Activated T-cell treated with anti-CD3 and anti-CD28 coated beads, Interleukin-2, amount 50 U/mL, for 48 hours (primary cell): ENCODE measurements at regions not wholly inside any gene's neighbourhood (a gene's known extent, or its start where the extent isn't known, plus 50 kb on each side); places are given as distances from the start of the nearest gene placed in this dataset.

ENCODE experiments used
- DNase-seq, 2 experiments: peaks; one replicate each; pipeline ENCODE4 v3.0.0-alpha.2; 2020

- no peak for DNase-seq
Observed at GRCh38 chr5:118016396-118016795, 972.0 kb downstream of the DTWD2 start.

- DNase-seq = no peak
Observed at GRCh38 chr5:118015511-118015910, 972.8 kb downstream of the DTWD2 start.

- no peak for DNase-seq
Observed at GRCh38 chr5:118009741-118010297, 978.5 kb downstream of the DTWD2 start.

- DNase-seq = no peak
Observed at GRCh38 chr5:118008779-118009178, 979.6 kb downstream of the DTWD2 start.

- DNase-seq = no peak
Observed at GRCh38 chr5:118007262-118007661, 981.1 kb downstream of the DTWD2 start.

- no peak for DNase-seq
Observed at GRCh38 chr5:118006219-118006618, 982.1 kb downstream of the DTWD2 start.

GRCh38 chr5:117999939-118000549 is 988.3 kb downstream of the DTWD2 start:
- no peak for DNase-seq

GRCh38 chr5:117982691-117983090 is 1005.7 kb downstream of the DTWD2 start:
- DNase-seq = no peak

GRCh38 chr5:117973785-117974184 is 1014.6 kb downstream of the DTWD2 start:
- DNase-seq = no peak

- DNase-seq = no peak
Observed at GRCh38 chr5:117955831-117956230, 1032.5 kb downstream of the DTWD2 start.

GRCh38 chr5:117954331-117954730 is 1034.0 kb downstream of the DTWD2 start:
- DNase-seq = no peak

GRCh38 chr5:117953272-117953671 is 1035.1 kb downstream of the DTWD2 start:
- no peak for DNase-seq

GRCh38 chr5:117947836-117948235 is 1040.5 kb downstream of the DTWD2 start:
- DNase-seq = no peak

- DNase-seq = no peak
Observed at GRCh38 chr5:117947121-117947520, 1041.2 kb downstream of the DTWD2 start.

GRCh38 chr5:117945258-117945657 is 1043.1 kb downstream of the DTWD2 start:
- no peak for DNase-seq

GRCh38 chr5:117943541-117943940 is 1044.8 kb downstream of the DTWD2 start:
- no peak for DNase-seq

- no peak for DNase-seq
Observed at GRCh38 chr5:117942861-117943519, 1045.4 kb downstream of the DTWD2 start.

- DNase-seq = no peak
Observed at GRCh38 chr5:117893211-117893610, 1095.1 kb downstream of the DTWD2 start.

- no peak for DNase-seq
Observed at GRCh38 chr5:117892360-117892759, 1096.0 kb downstream of the DTWD2 start.

- no peak for DNase-seq
Observed at GRCh38 chr5:117889596-117889995, 1098.8 kb downstream of the DTWD2 start.

- DNase-seq = no peak
Observed at GRCh38 chr5:117888688-117889087, 1099.7 kb downstream of the DTWD2 start.

- no peak for DNase-seq
Observed at GRCh38 chr5:117881426-117882230, 1106.7 kb downstream of the DTWD2 start.

GRCh38 chr5:117880932-117881331 is 1107.4 kb downstream of the DTWD2 start:
- DNase-seq = no peak

- no peak for DNase-seq
Observed at GRCh38 chr5:117877731-117878130, 1110.6 kb downstream of the DTWD2 start.
